GM12878 (cell line): ENCODE measurements at regions not wholly inside any gene's neighbourhood (a gene's known extent, or its start where the extent isn't known, plus 50 kb on each side); places are given as distances from the start of the nearest gene placed in this dataset.
A peak's percentile ranks its signal among the peaks of the same experiment; 100 is the strongest.

Source experiments
- ASH2L ChIP-seq: fragments of 300-600, 200-600 bp; sonication (generic); IDR thresholded peaks from 2 replicates; pipeline ENCODE4 v1.6.1; 2017; ENCODE audit warnings: low read depth, mild to moderate bottlenecking, borderline replicate concordance
- BMI1 ChIP-seq: fragments of 450-650 bp; IDR thresholded peaks from 2 replicates; pipeline ENCODE4 v1.6.1; 2016; ENCODE audit warnings: mild to moderate bottlenecking, moderate library complexity, borderline replicate concordance
- BRCA1 ChIP-seq: IDR thresholded peaks from 2 replicates; pipeline ENCODE4 v1.6.1; 2011; ENCODE audit warnings: low read depth, low read length, improper control_type of control experiment
- CEBPB ChIP-seq, 2 experiments: fragments of 150-350 bp in 1 of 2; IDR thresholded peaks; 2 replicates each; pipeline ENCODE4 v1.6.1; 2012 to 2014; ENCODE audit warnings: low read depth in 2 of 2, low read length in 2 of 2, borderline replicate concordance in 1 of 2, inconsistent platforms in 1 of 2
- IKZF1 ChIP-seq: fragments of 450-650 bp; conservative IDR thresholded peaks from 2 replicates; pipeline ENCODE4 v1.6.1; 2017; ENCODE audit warnings: antibody characterized with exemption, mild to moderate bottlenecking
- IKZF2 ChIP-seq, 2 experiments: fragments of 450-650 bp; IDR thresholded peaks; 2 replicates each; pipeline ENCODE4 v1.6.1; 2017; ENCODE audit warnings: mild to moderate bottlenecking in 2 of 2, moderate library complexity in 2 of 2
- KAT2A ChIP-seq: conservative IDR thresholded peaks from 2 replicates; pipeline ENCODE4 v1.6.1; 2011; ENCODE audit warnings: low read depth, low read length; ENCODE audit not compliant: control insufficient read depth
- RBBP5 ChIP-seq: fragments of 200-600 bp; sonication (generic); conservative IDR thresholded peaks from 2 replicates; pipeline ENCODE4 v1.6.1; 2016
- SMAD1 ChIP-seq: fragments of 450-650 bp; IDR thresholded peaks from 2 replicates; pipeline ENCODE4 v1.6.1; 2018; ENCODE audit warnings: mild to moderate bottlenecking, low read depth; ENCODE audit not compliant: partially characterized antibody
- SMC3 ChIP-seq: IDR thresholded peaks from 2 replicates; pipeline ENCODE4 v1.6.1; 2011; ENCODE audit warnings: low read length, improper control_type of control experiment, borderline replicate concordance
- WRNIP1 ChIP-seq: IDR thresholded peaks from 2 replicates; pipeline ENCODE4 v1.6.1; 2011; ENCODE audit warnings: low read depth, low read length, improper control_type of control experiment, borderline replicate concordance
- ZNF207 ChIP-seq: fragments of 450-650 bp; IDR thresholded peaks from 2 replicates; pipeline ENCODE4 v1.6.1; 2014; ENCODE audit warnings: antibody characterized with exemption, mild to moderate bottlenecking, borderline replicate concordance
- TF ChIP-seq, protein P1 (sequence below): fragments of 450-650 bp; IDR thresholded peaks from 2 replicates; pipeline ENCODE4 v1.6.1; 2016; ENCODE audit warnings: mild to moderate bottlenecking, moderate library complexity, borderline replicate concordance
- TF ChIP-seq, protein P2 (sequence below): IDR thresholded peaks from 2 replicates; pipeline ENCODE4 v1.6.1; 2012; ENCODE audit warnings: improper control_type of control experiment, low read depth, low read length; ENCODE audit not compliant: insufficient replicate concordance
- TF ChIP-seq, protein P3 (sequence below): fragments of 450-650 bp; IDR thresholded peaks from 2 replicates; pipeline ENCODE4 v1.6.1; 2017; ENCODE audit warnings: mild to moderate bottlenecking, moderate library complexity
- TF ChIP-seq, protein P4 (sequence below): IDR thresholded peaks from 2 replicates; pipeline ENCODE4 v1.6.1; 2011; ENCODE audit warnings: low read depth, low read length, improper control_type of control experiment, borderline replicate concordance

DNA sequence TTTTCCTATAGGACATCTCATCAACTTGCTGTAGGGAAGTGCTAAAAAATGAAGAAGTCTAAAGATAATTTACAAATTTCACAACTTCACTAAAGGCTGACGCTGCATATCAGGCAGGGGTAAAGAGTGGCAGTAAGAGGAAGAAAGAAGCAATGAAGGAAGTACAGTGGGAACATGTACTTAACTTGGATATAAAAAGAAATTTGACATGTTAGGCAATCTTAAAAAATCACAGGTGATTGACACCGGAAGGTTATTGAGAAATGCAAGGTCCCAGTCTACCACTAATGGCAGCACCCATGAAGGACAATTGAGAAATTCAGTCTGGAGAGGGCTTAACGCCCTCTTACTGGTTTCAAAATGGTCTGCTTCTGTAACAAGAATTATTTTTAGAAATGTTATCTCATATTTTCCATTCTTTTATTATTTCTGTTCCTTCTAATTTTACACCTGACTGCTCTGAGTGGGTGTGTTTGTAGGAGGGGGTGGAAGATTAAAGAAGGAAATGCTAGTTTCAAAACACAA lies 358.1 kb downstream of the KCNJ2 start (continued):
- TF ChIP-seq, protein P1, sequence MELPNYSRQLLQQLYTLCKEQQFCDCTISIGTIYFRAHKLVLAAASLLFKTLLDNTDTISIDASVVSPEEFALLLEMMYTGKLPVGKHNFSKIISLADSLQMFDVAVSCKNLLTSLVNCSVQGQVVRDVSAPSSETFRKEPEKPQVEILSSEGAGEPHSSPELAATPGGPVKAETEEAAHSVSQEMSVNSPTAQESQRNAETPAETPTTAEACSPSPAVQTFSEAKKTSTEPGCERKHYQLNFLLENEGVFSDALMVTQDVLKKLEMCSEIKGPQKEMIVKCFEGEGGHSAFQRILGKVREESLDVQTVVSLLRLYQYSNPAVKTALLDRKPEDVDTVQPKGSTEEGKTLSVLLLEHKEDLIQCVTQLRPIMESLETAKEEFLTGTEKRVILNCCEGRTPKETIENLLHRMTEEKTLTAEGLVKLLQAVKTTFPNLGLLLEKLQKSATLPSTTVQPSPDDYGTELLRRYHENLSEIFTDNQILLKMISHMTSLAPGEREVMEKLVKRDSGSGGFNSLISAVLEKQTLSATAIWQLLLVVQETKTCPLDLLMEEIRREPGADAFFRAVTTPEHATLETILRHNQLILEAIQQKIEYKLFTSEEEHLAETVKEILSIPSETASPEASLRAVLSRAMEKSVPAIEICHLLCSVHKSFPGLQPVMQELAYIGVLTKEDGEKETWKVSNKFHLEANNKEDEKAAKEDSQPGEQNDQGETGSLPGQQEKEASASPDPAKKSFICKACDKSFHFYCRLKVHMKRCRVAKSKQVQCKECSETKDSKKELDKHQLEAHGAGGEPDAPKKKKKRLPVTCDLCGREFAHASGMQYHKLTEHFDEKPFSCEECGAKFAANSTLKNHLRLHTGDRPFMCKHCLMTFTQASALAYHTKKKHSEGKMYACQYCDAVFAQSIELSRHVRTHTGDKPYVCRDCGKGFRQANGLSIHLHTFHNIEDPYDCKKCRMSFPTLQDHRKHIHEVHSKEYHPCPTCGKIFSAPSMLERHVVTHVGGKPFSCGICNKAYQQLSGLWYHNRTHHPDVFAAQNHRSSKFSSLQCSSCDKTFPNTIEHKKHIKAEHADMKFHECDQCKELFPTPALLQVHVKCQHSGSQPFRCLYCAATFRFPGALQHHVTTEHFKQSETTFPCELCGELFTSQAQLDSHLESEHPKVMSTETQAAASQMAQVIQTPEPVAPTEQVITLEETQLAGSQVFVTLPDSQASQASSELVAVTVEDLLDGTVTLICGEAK = no peak
- peak in 1 of 2 experiments; percentile 27; a peak in 1 of 4 replicates for TF ChIP-seq CEBPB (IDR thresholded peaks at IDR 0.05; ENCODE audit: borderline replicate concordance in 1 of 2, low read depth in 2 of 2, low read length in 2 of 2)
- TF ChIP-seq, protein P2, sequence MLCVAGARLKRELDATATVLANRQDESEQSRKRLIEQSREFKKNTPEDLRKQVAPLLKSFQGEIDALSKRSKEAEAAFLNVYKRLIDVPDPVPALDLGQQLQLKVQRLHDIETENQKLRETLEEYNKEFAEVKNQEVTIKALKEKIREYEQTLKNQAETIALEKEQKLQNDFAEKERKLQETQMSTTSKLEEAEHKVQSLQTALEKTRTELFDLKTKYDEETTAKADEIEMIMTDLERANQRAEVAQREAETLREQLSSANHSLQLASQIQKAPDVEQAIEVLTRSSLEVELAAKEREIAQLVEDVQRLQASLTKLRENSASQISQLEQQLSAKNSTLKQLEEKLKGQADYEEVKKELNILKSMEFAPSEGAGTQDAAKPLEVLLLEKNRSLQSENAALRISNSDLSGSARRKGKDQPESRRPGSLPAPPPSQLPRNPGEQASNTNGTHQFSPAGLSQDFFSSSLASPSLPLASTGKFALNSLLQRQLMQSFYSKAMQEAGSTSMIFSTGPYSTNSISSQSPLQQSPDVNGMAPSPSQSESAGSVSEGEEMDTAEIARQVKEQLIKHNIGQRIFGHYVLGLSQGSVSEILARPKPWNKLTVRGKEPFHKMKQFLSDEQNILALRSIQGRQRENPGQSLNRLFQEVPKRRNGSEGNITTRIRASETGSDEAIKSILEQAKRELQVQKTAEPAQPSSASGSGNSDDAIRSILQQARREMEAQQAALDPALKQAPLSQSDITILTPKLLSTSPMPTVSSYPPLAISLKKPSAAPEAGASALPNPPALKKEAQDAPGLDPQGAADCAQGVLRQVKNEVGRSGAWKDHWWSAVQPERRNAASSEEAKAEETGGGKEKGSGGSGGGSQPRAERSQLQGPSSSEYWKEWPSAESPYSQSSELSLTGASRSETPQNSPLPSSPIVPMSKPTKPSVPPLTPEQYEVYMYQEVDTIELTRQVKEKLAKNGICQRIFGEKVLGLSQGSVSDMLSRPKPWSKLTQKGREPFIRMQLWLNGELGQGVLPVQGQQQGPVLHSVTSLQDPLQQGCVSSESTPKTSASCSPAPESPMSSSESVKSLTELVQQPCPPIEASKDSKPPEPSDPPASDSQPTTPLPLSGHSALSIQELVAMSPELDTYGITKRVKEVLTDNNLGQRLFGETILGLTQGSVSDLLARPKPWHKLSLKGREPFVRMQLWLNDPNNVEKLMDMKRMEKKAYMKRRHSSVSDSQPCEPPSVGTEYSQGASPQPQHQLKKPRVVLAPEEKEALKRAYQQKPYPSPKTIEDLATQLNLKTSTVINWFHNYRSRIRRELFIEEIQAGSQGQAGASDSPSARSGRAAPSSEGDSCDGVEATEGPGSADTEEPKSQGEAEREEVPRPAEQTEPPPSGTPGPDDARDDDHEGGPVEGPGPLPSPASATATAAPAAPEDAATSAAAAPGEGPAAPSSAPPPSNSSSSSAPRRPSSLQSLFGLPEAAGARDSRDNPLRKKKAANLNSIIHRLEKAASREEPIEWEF = no peak
- TF ChIP-seq, protein P3, sequence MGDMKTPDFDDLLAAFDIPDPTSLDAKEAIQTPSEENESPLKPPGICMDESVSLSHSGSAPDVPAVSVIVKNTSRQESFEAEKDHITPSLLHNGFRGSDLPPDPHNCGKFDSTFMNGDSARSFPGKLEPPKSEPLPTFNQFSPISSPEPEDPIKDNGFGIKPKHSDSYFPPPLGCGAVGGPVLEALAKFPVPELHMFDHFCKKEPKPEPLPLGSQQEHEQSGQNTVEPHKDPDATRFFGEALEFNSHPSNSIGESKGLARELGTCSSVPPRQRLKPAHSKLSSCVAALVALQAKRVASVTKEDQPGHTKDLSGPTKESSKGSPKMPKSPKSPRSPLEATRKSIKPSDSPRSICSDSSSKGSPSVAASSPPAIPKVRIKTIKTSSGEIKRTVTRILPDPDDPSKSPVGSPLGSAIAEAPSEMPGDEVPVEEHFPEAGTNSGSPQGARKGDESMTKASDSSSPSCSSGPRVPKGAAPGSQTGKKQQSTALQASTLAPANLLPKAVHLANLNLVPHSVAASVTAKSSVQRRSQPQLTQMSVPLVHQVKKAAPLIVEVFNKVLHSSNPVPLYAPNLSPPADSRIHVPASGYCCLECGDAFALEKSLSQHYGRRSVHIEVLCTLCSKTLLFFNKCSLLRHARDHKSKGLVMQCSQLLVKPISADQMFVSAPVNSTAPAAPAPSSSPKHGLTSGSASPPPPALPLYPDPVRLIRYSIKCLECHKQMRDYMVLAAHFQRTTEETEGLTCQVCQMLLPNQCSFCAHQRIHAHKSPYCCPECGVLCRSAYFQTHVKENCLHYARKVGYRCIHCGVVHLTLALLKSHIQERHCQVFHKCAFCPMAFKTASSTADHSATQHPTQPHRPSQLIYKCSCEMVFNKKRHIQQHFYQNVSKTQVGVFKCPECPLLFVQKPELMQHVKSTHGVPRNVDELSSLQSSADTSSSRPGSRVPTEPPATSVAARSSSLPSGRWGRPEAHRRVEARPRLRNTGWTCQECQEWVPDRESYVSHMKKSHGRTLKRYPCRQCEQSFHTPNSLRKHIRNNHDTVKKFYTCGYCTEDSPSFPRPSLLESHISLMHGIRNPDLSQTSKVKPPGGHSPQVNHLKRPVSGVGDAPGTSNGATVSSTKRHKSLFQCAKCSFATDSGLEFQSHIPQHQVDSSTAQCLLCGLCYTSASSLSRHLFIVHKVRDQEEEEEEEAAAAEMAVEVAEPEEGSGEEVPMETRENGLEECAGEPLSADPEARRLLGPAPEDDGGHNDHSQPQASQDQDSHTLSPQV = no peak
- TF ChIP-seq, protein P4, sequence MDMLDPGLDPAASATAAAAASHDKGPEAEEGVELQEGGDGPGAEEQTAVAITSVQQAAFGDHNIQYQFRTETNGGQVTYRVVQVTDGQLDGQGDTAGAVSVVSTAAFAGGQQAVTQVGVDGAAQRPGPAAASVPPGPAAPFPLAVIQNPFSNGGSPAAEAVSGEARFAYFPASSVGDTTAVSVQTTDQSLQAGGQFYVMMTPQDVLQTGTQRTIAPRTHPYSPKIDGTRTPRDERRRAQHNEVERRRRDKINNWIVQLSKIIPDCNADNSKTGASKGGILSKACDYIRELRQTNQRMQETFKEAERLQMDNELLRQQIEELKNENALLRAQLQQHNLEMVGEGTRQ = no peak
- no peak for TF ChIP-seq RBBP5
- no peak for TF ChIP-seq SMAD1
- peak in 1 of 2 experiments; percentile 16; a peak in 2 of 4 replicates for TF ChIP-seq IKZF2 (IDR thresholded peaks at IDR 0.05)
- no peak for TF ChIP-seq WRNIP1
- TF ChIP-seq KAT2A = no peak
- no peak for TF ChIP-seq BMI1
- no peak for TF ChIP-seq ZNF207
- TF ChIP-seq SMC3 = no peak
- no peak for TF ChIP-seq BRCA1
- TF ChIP-seq ASH2L = no peak
- peak; percentile 75 for TF ChIP-seq IKZF1
